Stomach (tissue), 8 donors: ENCODE measurements at regions not wholly inside any gene's neighbourhood (a gene's known extent, or its start where the extent isn't known, plus 50 kb on each side); places are given as distances from the start of the nearest gene placed in this dataset.

ENCODE experiments used
- DNase-seq, 2 donors: peaks; one replicate each; pipeline versions ENCODE4 v3.0.0 to v3.0.0-alpha.2; 2013 to 2019
- H3K27ac ChIP-seq, 5 donors: fragments of 200-600 bp in 4 of 5; sonication (generic) in 4 of 5; one replicate each; pipeline ENCODE4 v1.5.1; 2013 to 2019; ENCODE audit warnings: mild to moderate bottlenecking in 1 of 5, moderate library complexity in 1 of 5
- H3K27me3 ChIP-seq, 3 donors: fragments of 200-600 bp; sonication (generic); one replicate each; pipeline ENCODE4 v1.5.1; 2017 to 2019; ENCODE audit warnings: mixed run types in 1 of 3
- H3K36me3 ChIP-seq, 4 donors: fragments of 200-600 bp; sonication (generic); 1 replicate in 3 of 4; 2 replicates in 1 of 4; pipeline ENCODE4 v1.5.1; 2016 to 2019
- H3K4me1 ChIP-seq, 4 donors: fragments of 200-600 bp; sonication (generic); one replicate each; pipeline ENCODE4 v1.5.1; 2016 to 2019
- H3K4me3 ChIP-seq, 4 donors: fragments of 200-600 bp; sonication (generic) in 3 of 4; one replicate each; pipeline ENCODE4 v1.5.1; 2016 to 2019; ENCODE audit warnings: mild to moderate bottlenecking in 1 of 4
- H3K9me3 ChIP-seq, 4 donors: fragments of 200-600 bp; sonication (generic); one replicate each; pipeline ENCODE4 v1.5.1; 2016 to 2019
- EP300 ChIP-seq: sonication (generic); formaldehyde crosslinking; IDR thresholded peaks from one replicate; pipeline ENCODE4 v1.6.1; 2017; ENCODE audit warnings: antibody characterized with exemption
- POLR2A ChIP-seq, 4 donors: fragments of 450-650 bp; IDR thresholded peaks; one replicate each; pipeline ENCODE4 v1.6.1; 2016; ENCODE audit warnings: antibody characterized with exemption in 4 of 4, control low read depth in 2 of 4, mild to moderate bottlenecking in 1 of 4, moderate library complexity in 1 of 4
- POLR2AphosphoS5 ChIP-seq, 3 donors: sonication (generic); formaldehyde crosslinking; IDR thresholded peaks; one replicate each; pipeline ENCODE4 v1.6.1; 2016; ENCODE audit warnings: antibody characterized with exemption in 3 of 3
- WGBS, 5 donors: extraction: QIAGEN DNeasy Blood & Tissue Kit in 3 of 5; methylation state at CpG; one replicate each; pipeline versions ENCODE4 v1.1.5 to v1.1.7; 2013 to 2018; 5-methylcytosine and 5-hydroxymethylcytosine counted together
- intact Hi-C: fragments of 100-400 bp; cut with DNase I; formaldehyde crosslinking; loops from one replicate; pipeline ENCODE4 v1.15.1; 2023; ENCODE audit warnings: low total_unique reads
- TF ChIP-seq, protein P1 (sequence below), 7 experiments: fragments of 450-650 bp in 4 of 7; fragments of 200-600 bp in 3 of 7; sonication (generic) in 3 of 7; IDR thresholded peaks; one replicate each; pipeline ENCODE4 v1.5.1; 2016 to 2019; ENCODE audit warnings: antibody characterized with exemption in 7 of 7, control low read depth in 2 of 7, mild to moderate bottlenecking in 1 of 7
- donor health status: healthy with polysubstance abuse.
- donor health status: Bipolar disorder and iron deficiency.
- donor health status: healthy.

DNA sequence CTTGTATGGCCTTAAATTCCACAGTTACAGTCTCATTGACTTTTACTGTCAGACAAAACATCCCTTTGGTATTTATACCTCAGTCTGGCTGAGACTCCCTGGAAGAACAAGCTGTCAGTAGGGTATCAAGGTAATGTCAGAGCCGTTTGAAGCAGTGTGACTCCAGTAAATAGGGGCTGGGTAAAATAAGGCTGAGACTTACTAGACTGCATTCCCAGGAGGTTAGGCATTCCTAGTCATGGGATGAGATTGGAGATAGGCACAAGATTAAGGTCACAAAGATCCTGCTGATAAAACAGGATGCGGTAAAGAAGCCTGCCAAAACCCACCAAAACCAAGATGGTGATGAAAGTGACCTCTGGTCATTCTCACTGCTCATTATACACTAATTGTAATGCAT, 219.5 kb upstream of the SKOR2 start:
- no peak overlapping the region for H3K27ac ChIP-seq
- no peak overlapping the region for H3K4me3 ChIP-seq
- TF ChIP-seq EP300 (no peak), POLR2AphosphoS5 (IDR thresholded peaks at IDR 0.05) (no peak), POLR2A (IDR thresholded peaks at IDR 0.05) (no peak)
- TF ChIP-seq, protein P1, sequence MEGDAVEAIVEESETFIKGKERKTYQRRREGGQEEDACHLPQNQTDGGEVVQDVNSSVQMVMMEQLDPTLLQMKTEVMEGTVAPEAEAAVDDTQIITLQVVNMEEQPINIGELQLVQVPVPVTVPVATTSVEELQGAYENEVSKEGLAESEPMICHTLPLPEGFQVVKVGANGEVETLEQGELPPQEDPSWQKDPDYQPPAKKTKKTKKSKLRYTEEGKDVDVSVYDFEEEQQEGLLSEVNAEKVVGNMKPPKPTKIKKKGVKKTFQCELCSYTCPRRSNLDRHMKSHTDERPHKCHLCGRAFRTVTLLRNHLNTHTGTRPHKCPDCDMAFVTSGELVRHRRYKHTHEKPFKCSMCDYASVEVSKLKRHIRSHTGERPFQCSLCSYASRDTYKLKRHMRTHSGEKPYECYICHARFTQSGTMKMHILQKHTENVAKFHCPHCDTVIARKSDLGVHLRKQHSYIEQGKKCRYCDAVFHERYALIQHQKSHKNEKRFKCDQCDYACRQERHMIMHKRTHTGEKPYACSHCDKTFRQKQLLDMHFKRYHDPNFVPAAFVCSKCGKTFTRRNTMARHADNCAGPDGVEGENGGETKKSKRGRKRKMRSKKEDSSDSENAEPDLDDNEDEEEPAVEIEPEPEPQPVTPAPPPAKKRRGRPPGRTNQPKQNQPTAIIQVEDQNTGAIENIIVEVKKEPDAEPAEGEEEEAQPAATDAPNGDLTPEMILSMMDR (IDR thresholded peaks at IDR 0.05): no peak
- H3K27me3 ChIP-seq: no peaks in the 10 kb centered on the region
- no peaks in the 10 kb centered on the region for H3K4me1 ChIP-seq
- WGBS, 5 donors: 66 to 75% (median 69%) methylated on average over 2 of the region's 2 CpGs
- no peaks in the 10 kb centered on the region for H3K9me3 ChIP-seq
- intact Hi-C loops: no loop called here
- H3K36me3 ChIP-seq: no peaks in the 10 kb centered on the region
- DNase-seq: no peak

DNA sequence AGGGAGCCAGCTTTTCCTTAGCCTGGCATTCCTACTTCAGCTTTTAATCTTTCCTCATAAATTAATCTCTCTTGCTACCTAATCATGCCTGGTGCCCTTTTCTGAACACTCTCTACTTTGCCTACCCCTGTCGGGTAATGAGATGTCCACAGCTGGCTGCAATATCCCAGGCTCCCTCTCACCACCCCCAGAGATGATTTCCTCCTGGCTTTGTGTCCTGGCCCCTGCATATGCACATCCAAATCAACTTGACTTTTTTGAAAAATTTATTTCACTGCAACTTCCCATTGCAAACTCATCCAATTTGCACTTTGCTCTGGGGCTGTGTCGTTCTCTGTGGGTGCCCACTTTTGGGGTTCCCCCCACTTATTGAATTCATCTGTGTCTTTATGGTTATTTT, 218.1 kb upstream of the SKOR2 start:
- Histone ChIP-seq H3K27me3 (no peaks in the 10 kb centered on the region), H3K9me3 (no peaks in the 10 kb centered on the region), H3K4me3 (no peak overlapping the region), H3K36me3 (no peaks in the 10 kb centered on the region), H3K4me1 (no peaks in the 10 kb centered on the region), H3K27ac (no peak overlapping the region)
- no peak for DNase-seq
- WGBS, 5 donors: 65 to 75% (median 68%) methylated on average over 2 of the region's 2 CpGs
- TF ChIP-seq, protein P1 (IDR thresholded peaks at IDR 0.05): no peak
- TF ChIP-seq POLR2AphosphoS5 (IDR thresholded peaks at IDR 0.05): no peak
- no peak for TF ChIP-seq POLR2A (IDR thresholded peaks at IDR 0.05)
- TF ChIP-seq EP300: no peak
- intact Hi-C loops: no loop called here

DNA sequence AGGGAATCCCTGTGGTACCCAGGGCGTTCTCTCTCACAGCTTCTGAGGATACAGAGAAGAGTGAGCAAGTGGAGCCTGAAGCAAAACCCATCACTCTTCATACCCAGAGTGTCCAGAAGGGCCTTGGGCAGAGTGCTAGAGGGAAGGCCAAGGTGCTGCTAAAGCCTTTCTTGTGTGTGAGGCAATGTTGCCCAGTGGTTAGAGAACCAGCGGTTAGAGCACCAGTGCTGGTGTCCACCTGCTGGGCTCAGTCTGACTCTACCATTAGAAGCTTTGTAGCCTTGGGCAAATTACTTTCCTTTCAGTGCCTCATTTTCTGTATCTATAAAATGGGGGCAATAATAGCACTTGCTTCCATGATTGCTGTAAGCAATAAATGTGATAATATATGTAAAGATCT, 210.5 kb upstream of the SKOR2 start:
- intact Hi-C loops: no loop called here
- WGBS, 5 donors: 77 to 93% (median 83%) methylated on average over 2 of the region's 2 CpGs
- Histone ChIP-seq H3K36me3 (no peaks in the 10 kb centered on the region), H3K9me3 (no peaks in the 10 kb centered on the region), H3K4me1 (no peaks in the 10 kb centered on the region), H3K27me3 (no peaks in the 10 kb centered on the region), H3K4me3 (no peak overlapping the region), H3K27ac (no peak overlapping the region)
- TF ChIP-seq EP300 (no peak), POLR2A (IDR thresholded peaks at IDR 0.05) (no peak), POLR2AphosphoS5 (IDR thresholded peaks at IDR 0.05) (no peak)
- DNase-seq: no peak

DNA sequence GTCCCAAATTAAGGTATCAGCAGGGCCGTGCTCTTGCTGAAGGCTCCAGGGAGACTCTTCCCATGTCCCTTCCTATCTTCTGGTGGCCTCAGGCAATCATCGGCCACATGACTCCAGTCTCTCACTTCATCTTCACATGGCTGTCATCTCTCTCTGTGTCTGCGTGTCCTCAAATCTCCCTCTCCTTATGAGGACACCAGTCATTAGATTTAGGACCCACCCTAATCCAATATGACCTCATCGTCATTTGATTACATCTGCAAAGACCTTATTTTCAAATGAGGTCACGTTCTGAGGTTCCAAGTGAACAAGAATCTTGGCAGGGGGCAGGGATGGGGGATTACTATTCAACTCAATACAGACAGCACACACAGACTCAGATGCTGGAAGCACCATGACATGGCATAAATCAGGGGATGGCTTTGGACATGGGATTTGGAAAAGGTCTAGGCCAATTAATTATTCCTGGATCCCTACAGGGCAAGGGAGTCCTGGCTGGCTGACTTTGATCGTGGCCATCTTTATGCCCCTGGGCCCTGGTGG, 210.0 kb upstream of the SKOR2 start:
- intact Hi-C loops: no loop called here
- no peak overlapping the region for H3K27ac ChIP-seq
- no peak overlapping the region for H3K4me3 ChIP-seq
- 66 to 78% (median 73%) methylated on average over 6 of the region's 6 CpGs for WGBS, 5 donors
- no peaks in the 10 kb centered on the region for H3K4me1 ChIP-seq
- H3K9me3 ChIP-seq: no peaks in the 10 kb centered on the region
- TF ChIP-seq EP300: no peak
- no peak for TF ChIP-seq POLR2A (IDR thresholded peaks at IDR 0.05)
- TF ChIP-seq, protein P1 (IDR thresholded peaks at IDR 0.05): no peak
- TF ChIP-seq POLR2AphosphoS5 (IDR thresholded peaks at IDR 0.05): no peak
- H3K36me3 ChIP-seq: no peaks in the 10 kb centered on the region
- H3K27me3 ChIP-seq: no peaks in the 10 kb centered on the region
- DNase-seq: no peak

DNA sequence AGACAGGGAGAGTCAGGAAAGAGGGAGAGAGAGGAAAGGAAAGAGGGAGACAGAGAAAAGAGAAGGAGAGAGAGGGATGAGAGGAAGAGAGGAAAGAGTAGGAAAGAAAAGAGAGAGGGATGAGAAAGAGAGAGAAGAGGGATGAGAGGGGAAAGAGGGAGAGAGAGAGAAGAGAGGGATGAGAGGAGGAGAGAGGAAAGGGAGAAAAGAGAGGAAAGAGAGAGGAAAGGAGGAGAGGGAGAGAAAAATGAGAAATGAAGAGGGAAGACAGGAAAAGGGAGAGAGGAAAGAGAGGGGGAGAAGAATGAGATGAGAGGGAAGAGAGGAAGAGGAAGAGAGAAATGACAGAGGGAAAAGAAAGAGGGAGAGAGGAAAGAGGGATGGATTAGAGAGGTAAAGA, 207.0 kb upstream of the SKOR2 start:
- Histone ChIP-seq H3K27ac (no peak overlapping the region), H3K4me3 (no peak overlapping the region), H3K36me3 (no peaks in the 10 kb centered on the region), H3K4me1 (no peaks in the 10 kb centered on the region), H3K27me3 (no peaks in the 10 kb centered on the region), H3K9me3 (no peaks in the 10 kb centered on the region)
- DNase-seq: no peak
- TF ChIP-seq EP300 (no peak), POLR2AphosphoS5 (IDR thresholded peaks at IDR 0.05) (no peak), POLR2A (IDR thresholded peaks at IDR 0.05) (no peak)
- TF ChIP-seq, protein P1 (IDR thresholded peaks at IDR 0.05): no peak
- intact Hi-C loops: no loop called here
